ENCODE measurements at regions not wholly inside any gene's neighbourhood (a gene's known extent, or its start where the extent isn't known, plus 50 kb on each side); places are given as distances from the start of the nearest gene placed in this dataset.
"Not testable (repeated sequence)": the region's sequence is repeated elsewhere in the genome, so short reads cannot be mapped to it uniquely, and the experiment has no call there.

- Histone ChIP-seq H3K9me3 (no peaks in the 10 kb centered on the region), H3K4me3 (no peak overlapping the region), H3K36me3 (no peaks in the 10 kb centered on the region), H3K27me3 (no peaks in the 10 kb centered on the region), H3K4me1 (no peaks in the 10 kb centered on the region), H3K27ac (no peak overlapping the region)
- DNase-seq, result no peak
- intact Hi-C loops (cut with DNase I; ENCODE audit: low total_unique reads), result no loop called here
- TF ChIP-seq, protein P1, sequence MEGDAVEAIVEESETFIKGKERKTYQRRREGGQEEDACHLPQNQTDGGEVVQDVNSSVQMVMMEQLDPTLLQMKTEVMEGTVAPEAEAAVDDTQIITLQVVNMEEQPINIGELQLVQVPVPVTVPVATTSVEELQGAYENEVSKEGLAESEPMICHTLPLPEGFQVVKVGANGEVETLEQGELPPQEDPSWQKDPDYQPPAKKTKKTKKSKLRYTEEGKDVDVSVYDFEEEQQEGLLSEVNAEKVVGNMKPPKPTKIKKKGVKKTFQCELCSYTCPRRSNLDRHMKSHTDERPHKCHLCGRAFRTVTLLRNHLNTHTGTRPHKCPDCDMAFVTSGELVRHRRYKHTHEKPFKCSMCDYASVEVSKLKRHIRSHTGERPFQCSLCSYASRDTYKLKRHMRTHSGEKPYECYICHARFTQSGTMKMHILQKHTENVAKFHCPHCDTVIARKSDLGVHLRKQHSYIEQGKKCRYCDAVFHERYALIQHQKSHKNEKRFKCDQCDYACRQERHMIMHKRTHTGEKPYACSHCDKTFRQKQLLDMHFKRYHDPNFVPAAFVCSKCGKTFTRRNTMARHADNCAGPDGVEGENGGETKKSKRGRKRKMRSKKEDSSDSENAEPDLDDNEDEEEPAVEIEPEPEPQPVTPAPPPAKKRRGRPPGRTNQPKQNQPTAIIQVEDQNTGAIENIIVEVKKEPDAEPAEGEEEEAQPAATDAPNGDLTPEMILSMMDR (IDR thresholded peaks at IDR 0.05), result no peak
Measured at GRCh38 chr2:147600646-147601045, 244.2 kb upstream of the ACVR2A start.

DNA sequence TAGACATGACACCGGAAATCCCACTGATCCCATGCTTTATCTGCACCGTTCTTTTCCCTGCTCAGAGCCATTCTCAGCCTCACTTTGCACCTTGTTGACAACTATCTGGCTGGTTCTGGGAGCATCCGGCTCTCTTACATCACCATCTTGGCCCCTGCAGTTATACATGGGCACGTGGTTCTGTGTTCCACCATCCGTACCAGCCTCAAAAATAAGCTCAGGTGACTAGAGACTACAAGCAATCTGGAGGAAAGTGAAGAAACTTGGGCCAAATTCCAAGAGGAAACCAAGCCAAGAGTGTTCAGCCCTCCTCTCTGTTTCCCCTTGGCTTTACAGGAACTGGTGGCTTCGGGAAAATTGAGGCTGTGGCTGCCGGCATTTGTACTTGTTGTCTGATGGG, 244.6 kb upstream of the ACVR2A start:
- H3K4me1 ChIP-seq, result no peaks in the 10 kb centered on the region
- no peaks in the 10 kb centered on the region for H3K27me3 ChIP-seq
- no peaks in the 10 kb centered on the region for H3K36me3 ChIP-seq
- no peaks in the 10 kb centered on the region for H3K9me3 ChIP-seq
- TF ChIP-seq POLR2A (IDR thresholded peaks at IDR 0.05), result no peak
- TF ChIP-seq, protein P1 (IDR thresholded peaks at IDR 0.05), result no peak
- no peak overlapping the region for H3K4me3 ChIP-seq
- intact Hi-C loops (cut with DNase I; ENCODE audit: low total_unique reads), result no loop called here
- no peak for DNase-seq
- H3K27ac ChIP-seq, result no peak overlapping the region

DNA sequence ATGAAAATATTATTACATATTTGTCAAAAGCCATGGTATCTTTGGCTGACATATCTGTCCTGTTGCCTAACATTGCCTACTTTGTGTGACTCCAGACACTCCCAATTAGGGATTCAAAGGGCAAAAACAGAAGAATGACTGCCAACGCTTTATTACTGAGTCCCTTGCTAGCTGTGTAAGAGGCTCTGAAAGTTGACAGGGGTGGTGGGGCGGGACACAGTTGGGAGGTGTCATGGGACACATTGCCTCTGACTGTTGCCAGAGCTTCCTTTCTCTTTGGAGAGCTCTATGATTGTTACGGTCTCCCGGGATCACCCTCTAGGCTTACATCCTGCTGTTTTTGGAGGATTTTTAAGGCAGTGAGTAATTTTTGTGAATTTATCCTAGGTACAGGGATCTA, 249.6 kb upstream of the ACVR2A start:
- Histone ChIP-seq H3K4me3 (no peak overlapping the region), H3K27ac (no peak overlapping the region), H3K4me1 (no peaks in the 10 kb centered on the region), H3K27me3 (no peaks in the 10 kb centered on the region), H3K36me3 (no peaks in the 10 kb centered on the region), H3K9me3 (no peaks in the 10 kb centered on the region)
- TF ChIP-seq, protein P1 (IDR thresholded peaks at IDR 0.05), result no peak
- TF ChIP-seq POLR2A (IDR thresholded peaks at IDR 0.05), result no peak
- intact Hi-C loops (cut with DNase I; ENCODE audit: low total_unique reads), result no loop called here
- DNase-seq, result no peak

GRCh38 chr2:147594038-147594437, 250.8 kb upstream of the ACVR2A start:
- Histone ChIP-seq H3K4me3 (no peak overlapping the region), H3K27ac (no peak overlapping the region), H3K9me3 (no peaks in the 10 kb centered on the region), H3K27me3 (no peaks in the 10 kb centered on the region), H3K36me3 (no peaks in the 10 kb centered on the region), H3K4me1 (no peaks in the 10 kb centered on the region)
- intact Hi-C loops (cut with DNase I; ENCODE audit: low total_unique reads), result no loop called here
- TF ChIP-seq, protein P1 (IDR thresholded peaks at IDR 0.05), result no peak
- TF ChIP-seq POLR2A (IDR thresholded peaks at IDR 0.05), result no peak
- no peak for DNase-seq

DNA sequence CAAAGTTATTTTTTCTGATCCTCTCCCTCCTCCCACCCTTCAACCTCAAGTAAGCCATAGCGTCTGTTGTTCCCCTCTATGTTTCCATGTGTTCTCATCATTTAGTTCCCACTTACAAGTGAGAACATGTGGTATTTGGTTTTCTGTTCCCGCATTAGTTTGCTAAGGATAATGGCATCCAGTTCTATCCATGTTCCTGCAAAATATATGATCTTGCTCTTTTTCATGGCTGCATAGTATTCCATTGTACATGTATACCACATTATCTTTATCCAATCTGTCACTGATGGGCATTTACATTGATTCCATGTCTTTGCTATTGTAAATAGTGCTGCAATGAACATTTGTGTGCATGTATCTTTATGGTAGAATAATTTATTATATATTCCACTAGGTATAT, 252.0 kb upstream of the ACVR2A start:
- H3K4me1 ChIP-seq; H3K27ac ChIP-seq; intact Hi-C loops (cut with DNase I; ENCODE audit: low total_unique reads); H3K36me3 ChIP-seq; H3K9me3 ChIP-seq; H3K4me3 ChIP-seq; H3K27me3 ChIP-seq; DNase-seq: not testable (repeated sequence)

DNA sequence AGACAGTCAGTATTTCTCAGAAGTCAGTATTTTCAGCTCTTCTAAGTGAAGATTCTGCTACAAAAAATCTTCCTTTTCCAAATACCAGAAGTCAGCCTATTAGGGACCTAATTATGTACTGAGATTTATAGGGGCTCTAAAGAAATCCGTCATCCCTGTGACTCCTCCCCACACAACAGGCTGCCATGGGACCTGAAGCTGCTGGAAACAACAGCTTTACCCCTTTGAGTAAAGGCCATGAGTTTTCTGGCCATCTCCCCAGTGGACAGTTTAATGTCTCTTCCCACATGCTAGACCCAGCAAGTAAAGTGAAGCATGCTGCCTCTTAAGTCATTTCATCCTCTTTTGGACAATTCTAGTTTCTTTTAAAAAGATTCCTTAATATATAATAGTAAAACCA, 255.7 kb upstream of the ACVR2A start:
- Histone ChIP-seq H3K9me3 (no peaks in the 10 kb centered on the region), H3K36me3 (no peaks in the 10 kb centered on the region), H3K4me3 (no peak overlapping the region), H3K27me3 (peaks cover 0 to 3% of the 10 kb centered on the region in 2 donors), H3K4me1 (no peaks in the 10 kb centered on the region), H3K27ac (peak overlapping the region in 1 of 2 donors; percentile 7)
- DNase-seq, result peak; percentile 15 to 42
- intact Hi-C loops (cut with DNase I; ENCODE audit: low total_unique reads), result no loop called here
- TF ChIP-seq, protein P1 (IDR thresholded peaks at IDR 0.05), result no peak
- TF ChIP-seq POLR2A (IDR thresholded peaks at IDR 0.05), result no peak

Measured in uterus (tissue), 3 donors.